Karpas-422 (cell line): ENCODE measurements at regions not wholly inside any gene's neighbourhood (a gene's known extent, or its start where the extent isn't known, plus 50 kb on each side); places are given as distances from the start of the nearest gene placed in this dataset.

Experiments
- DNase-seq: peaks from one replicate; pipeline ENCODE4 v3.0.0-alpha.2; 2015
- H2AFZ ChIP-seq: fragments of 200-600 bp; sonication (generic); 2 replicates; pipeline ENCODE4 v1.6.1; 2014; ENCODE audit warnings: antibody characterized with exemption, low read length, mixed read lengths
- H3K27ac ChIP-seq: fragments of 200-600 bp; sonication (generic); 2 replicates; pipeline ENCODE4 v1.5.1; 2014; ENCODE audit warnings: mild to moderate bottlenecking, low read length, moderate library complexity
- H3K27me3 ChIP-seq: fragments of 200-600 bp; sonication (generic); 2 replicates; pipeline ENCODE4 v1.6.1; 2014; ENCODE audit warnings: low read length, mixed read lengths
- H3K36me3 ChIP-seq: fragments of 200-600 bp; sonication (generic); 2 replicates; pipeline ENCODE4 v1.6.1; 2014; ENCODE audit warnings: low read length, mixed read lengths; ENCODE audit not compliant: insufficient read depth
- H3K4me1 ChIP-seq: fragments of 200-600 bp; sonication (generic); 2 replicates; pipeline ENCODE4 v1.6.1; 2014; ENCODE audit warnings: mild to moderate bottlenecking, low read length, mixed read lengths
- H3K4me2 ChIP-seq: fragments of 200-600 bp; sonication (generic); 2 replicates; pipeline ENCODE4 v1.6.1; 2014; ENCODE audit warnings: low read length, low read depth, mild to moderate bottlenecking; ENCODE audit not compliant: poor library complexity, severe bottlenecking
- H3K4me3 ChIP-seq: fragments of 200-600 bp; sonication (generic); 2 replicates; pipeline ENCODE4 v1.5.1; 2014; ENCODE audit warnings: mild to moderate bottlenecking, antibody characterized with exemption, low read length, mixed read lengths
- H3K79me2 ChIP-seq: fragments of 200-600 bp; sonication (generic); 2 replicates; pipeline ENCODE4 v1.6.1; 2014; ENCODE audit warnings: mild to moderate bottlenecking, low read length, mixed read lengths
- H3K9ac ChIP-seq: fragments of 200-600 bp; sonication (generic); 2 replicates; pipeline ENCODE4 v1.6.0; 2014; ENCODE audit warnings: low read length
- H3K9me2 ChIP-seq: fragments of 200-600 bp; sonication (generic), shearing (Covaris generic); replicated peaks from 2 replicates; pipeline ENCODE4 v1.6.0; 2014; ENCODE audit warnings: mild to moderate bottlenecking, low read length, moderate library complexity; ENCODE audit not compliant: insufficient read depth
- H3K9me3 ChIP-seq: fragments of 300-700, 200-600 bp; sonication (generic); 2 replicates; pipeline ENCODE4 v1.6.1; 2014; ENCODE audit warnings: low read length, mixed read lengths
- H4K20me1 ChIP-seq: fragments of 200-600 bp; sonication (generic); 2 replicates; pipeline ENCODE4 v1.6.1; 2014; ENCODE audit warnings: mild to moderate bottlenecking, antibody characterized with exemption, low read length, low read depth; ENCODE audit not compliant: insufficient read depth

- DNase-seq, result no peak
- Histone ChIP-seq H3K4me3 (no peak overlapping the region), H4K20me1 (no peaks in the 10 kb centered on the region), H3K9me3 (no peaks in the 10 kb centered on the region), H3K4me1 (peaks cover 5% of the 10 kb centered on the region; the same call in 1 of the 2 replicates), H3K4me2 (no peak overlapping the region), H3K79me2 (no peaks in the 10 kb centered on the region), H3K36me3 (no peaks in the 10 kb centered on the region), H3K27me3 (no peaks in the 10 kb centered on the region), H3K9ac (no peak overlapping the region), H3K27ac (no peak overlapping the region), H3K9me2 (no peaks in the 10 kb centered on the region), H2AFZ (no peak overlapping the region)
Observed at GRCh38 chr1:10896673-10897072, 100.2 kb upstream of the CASZ1 start.

- Histone ChIP-seq H3K4me3 (no peak overlapping the region), H3K9me2 (no peaks in the 10 kb centered on the region), H3K4me2 (no peak overlapping the region), H3K9me3 (no peaks in the 10 kb centered on the region), H3K27ac (no peak overlapping the region), H3K79me2 (no peaks in the 10 kb centered on the region), H3K27me3 (no peaks in the 10 kb centered on the region), H2AFZ (no peak overlapping the region), H3K9ac (no peak overlapping the region), H3K36me3 (no peaks in the 10 kb centered on the region), H4K20me1 (no peaks in the 10 kb centered on the region), H3K4me1 (peaks cover 5% of the 10 kb centered on the region; the same call in 1 of the 2 replicates)
- DNase-seq, result no peak
Observed at GRCh38 chr1:10897321-10897980, 101.0 kb upstream of the CASZ1 start.

GRCh38 chr1:10897981-10898728, 101.7 kb upstream of the CASZ1 start:
- Histone ChIP-seq H3K4me2 (no peak overlapping the region), H3K4me3 (no peak overlapping the region), H2AFZ (no peak overlapping the region)

GRCh38 chr1:10898921-10899320, 102.5 kb upstream of the CASZ1 start:
- Histone ChIP-seq H2AFZ (no peak overlapping the region), H3K79me2 (no peaks in the 10 kb centered on the region), H3K36me3 (no peaks in the 10 kb centered on the region), H3K27ac (no peak overlapping the region), H4K20me1 (no peaks in the 10 kb centered on the region), H3K4me1 (peaks cover 5% of the 10 kb centered on the region; the same call in 1 of the 2 replicates), H3K9ac (no peak overlapping the region), H3K27me3 (no peaks in the 10 kb centered on the region), H3K4me2 (no peak overlapping the region), H3K4me3 (no peak overlapping the region), H3K9me3 (no peaks in the 10 kb centered on the region), H3K9me2 (no peaks in the 10 kb centered on the region)
- DNase-seq, result no peak

More at GRCh38 chr1:10897981-10898728, 101.7 kb upstream of the CASZ1 start:
- Histone ChIP-seq H3K9ac (no peak overlapping the region), H3K36me3 (no peaks in the 10 kb centered on the region), H3K9me3 (no peaks in the 10 kb centered on the region), H4K20me1 (no peaks in the 10 kb centered on the region), H3K9me2 (no peaks in the 10 kb centered on the region), H3K27me3 (no peaks in the 10 kb centered on the region), H3K4me1 (peaks cover 5% of the 10 kb centered on the region; the same call in 1 of the 2 replicates), H3K27ac (no peak overlapping the region), H3K79me2 (no peaks in the 10 kb centered on the region)
- DNase-seq, result no peak

- H3K9me2 ChIP-seq, result no peaks in the 10 kb centered on the region
- no peaks in the 10 kb centered on the region for H3K36me3 ChIP-seq
- no peaks in the 10 kb centered on the region for H3K9me3 ChIP-seq
- no peak overlapping the region for H3K27ac ChIP-seq
- no peak overlapping the region for H2AFZ ChIP-seq
- no peak overlapping the region for H3K4me3 ChIP-seq
- no peak for DNase-seq
- no peak overlapping the region for H3K4me2 ChIP-seq
- no peak overlapping the region for H3K9ac ChIP-seq
- no peaks in the 10 kb centered on the region for H4K20me1 ChIP-seq
- no peaks in the 10 kb centered on the region for H3K79me2 ChIP-seq
- no peaks in the 10 kb centered on the region for H3K27me3 ChIP-seq
- peaks cover 7% of the 10 kb centered on the region for H3K4me1 ChIP-seq
Observed at GRCh38 chr1:10899490-10900250, 103.2 kb upstream of the CASZ1 start.

- no peak overlapping the region for H3K4me3 ChIP-seq
- no peak overlapping the region for H3K4me2 ChIP-seq
- no peak overlapping the region for H3K9ac ChIP-seq
- H3K9me2 ChIP-seq, result no peaks in the 10 kb centered on the region
- no peak for DNase-seq
- no peaks in the 10 kb centered on the region for H3K9me3 ChIP-seq
- no peaks in the 10 kb centered on the region for H3K27me3 ChIP-seq
- H3K27ac ChIP-seq, result no peak overlapping the region
- H4K20me1 ChIP-seq, result no peaks in the 10 kb centered on the region
- no peaks in the 10 kb centered on the region for H3K36me3 ChIP-seq
- peaks cover 10% of the 10 kb centered on the region for H3K4me1 ChIP-seq
- no peaks in the 10 kb centered on the region for H3K79me2 ChIP-seq
- no peak overlapping the region for H2AFZ ChIP-seq
Observed at GRCh38 chr1:10900251-10900651, 103.8 kb upstream of the CASZ1 start.

- Histone ChIP-seq H3K9ac (no peak overlapping the region), H2AFZ (no peak overlapping the region), H3K4me2 (no peak overlapping the region)
Observed at GRCh38 chr1:10900691-10901090, 104.2 kb upstream of the CASZ1 start.

More at GRCh38 chr1:10900691-10901090, 104.2 kb upstream of the CASZ1 start:
- Histone ChIP-seq H3K4me1 (peaks cover 10% of the 10 kb centered on the region), H4K20me1 (no peaks in the 10 kb centered on the region), H3K36me3 (no peaks in the 10 kb centered on the region), H3K4me3 (no peak overlapping the region), H3K9me3 (no peaks in the 10 kb centered on the region), H3K27ac (no peak overlapping the region), H3K9me2 (no peaks in the 10 kb centered on the region), H3K27me3 (no peaks in the 10 kb centered on the region), H3K79me2 (no peaks in the 10 kb centered on the region)
- no peak for DNase-seq
